ENCODE measurements at regions not wholly inside any gene's neighbourhood (a gene's known extent, or its start where the extent isn't known, plus 50 kb on each side); places are given as distances from the start of the nearest gene placed in this dataset.

- no peak for DNase-seq (ENCODE audit: low spot score)
- no peaks in the 10 kb centered on the region for H3K27me3 ChIP-seq (replicated peaks; ENCODE audit: insufficient read depth, low read depth, low read length, poor library complexity)
- TF ChIP-seq EZH2 (IDR thresholded peaks at IDR 0.05; ENCODE audit: borderline replicate concordance, low read depth, low read length, poor library complexity, severe bottlenecking) (no peak), CTCF (conservative IDR thresholded peaks at IDR 0.05; ENCODE audit: low read depth, low read length) (no peak)
- no peaks in the 10 kb centered on the region for H3K4me1 ChIP-seq (ENCODE audit: insufficient read depth, low read length, poor library complexity, severe bottlenecking)
- no TSS peak for BruUV-seq (replicated peaks)
- no peak overlapping the region for H3K27ac ChIP-seq (ENCODE audit: low read depth, low read length, poor library complexity, severe bottlenecking)
- no peak overlapping the region for H3K4me3 ChIP-seq (ENCODE audit: low read depth, low read length, poor library complexity, severe bottlenecking)
- intact Hi-C loops (cut with micrococcal nuclease; ENCODE audit: unreplicated experiment) = no loop called here
- ChIA-PET POLR2A (ENCODE audit: low non-redundant PET) (no interaction called here), CTCF (no interaction called here)
- no peaks in the 10 kb centered on the region for H3K36me3 ChIP-seq (ENCODE audit: insufficient read depth, low read length, poor library complexity, severe bottlenecking)
- H3K9me3 ChIP-seq (ENCODE audit: low read depth, low read length, poor library complexity, severe bottlenecking) = no peaks in the 10 kb centered on the region
Observed at GRCh38 chr18:28382215-28382879, 205.4 kb upstream of the CDH2 start.

GRCh38 chr18:28372186-28372585 is 195.3 kb upstream of the CDH2 start:
- no peak for DNase-seq (ENCODE audit: low spot score)
- no peak overlapping the region for H3K27ac ChIP-seq (ENCODE audit: low read depth, low read length, poor library complexity, severe bottlenecking)
- no peak for TF ChIP-seq CTCF (conservative IDR thresholded peaks at IDR 0.05; ENCODE audit: low read depth, low read length)
- no peak for TF ChIP-seq EZH2 (IDR thresholded peaks at IDR 0.05; ENCODE audit: borderline replicate concordance, low read depth, low read length, poor library complexity, severe bottlenecking)
- ChIA-PET POLR2A (ENCODE audit: low non-redundant PET) (no interaction called here), CTCF (no interaction called here)
- no TSS peak for BruUV-seq (replicated peaks)
- no peaks in the 10 kb centered on the region for H3K36me3 ChIP-seq (ENCODE audit: insufficient read depth, low read length, poor library complexity, severe bottlenecking)
- intact Hi-C loops (cut with micrococcal nuclease; ENCODE audit: unreplicated experiment) = no loop called here
- no peaks in the 10 kb centered on the region for H3K4me1 ChIP-seq (ENCODE audit: insufficient read depth, low read length, poor library complexity, severe bottlenecking)
- no peaks in the 10 kb centered on the region for H3K9me3 ChIP-seq (ENCODE audit: low read depth, low read length, poor library complexity, severe bottlenecking)
- no peaks in the 10 kb centered on the region for H3K27me3 ChIP-seq (replicated peaks; ENCODE audit: insufficient read depth, low read depth, low read length, poor library complexity)
- H3K4me3 ChIP-seq (ENCODE audit: low read depth, low read length, poor library complexity, severe bottlenecking) = no peak overlapping the region

- TF ChIP-seq EZH2 (IDR thresholded peaks at IDR 0.05; ENCODE audit: borderline replicate concordance, low read depth, low read length, poor library complexity, severe bottlenecking) (no peak), CTCF (conservative IDR thresholded peaks at IDR 0.05; ENCODE audit: low read depth, low read length) (no peak)
- BruUV-seq (replicated peaks) = no TSS peak
- CTCF ChIA-PET = no interaction called here
Observed at GRCh38 chr18:28366676-28367075, 189.7 kb upstream of the CDH2 start.

More at GRCh38 chr18:28366676-28367075, 189.7 kb upstream of the CDH2 start:
- Histone ChIP-seq H3K9me3 (ENCODE audit: low read depth, low read length, poor library complexity, severe bottlenecking) (no peaks in the 10 kb centered on the region), H3K4me3 (ENCODE audit: low read depth, low read length, poor library complexity, severe bottlenecking) (no peak overlapping the region), H3K27me3 (replicated peaks; ENCODE audit: insufficient read depth, low read depth, low read length, poor library complexity) (no peaks in the 10 kb centered on the region), H3K36me3 (ENCODE audit: insufficient read depth, low read length, poor library complexity, severe bottlenecking) (no peaks in the 10 kb centered on the region), H3K4me1 (ENCODE audit: insufficient read depth, low read length, poor library complexity, severe bottlenecking) (no peaks in the 10 kb centered on the region), H3K27ac (ENCODE audit: low read depth, low read length, poor library complexity, severe bottlenecking) (no peak overlapping the region)
- intact Hi-C loops (cut with micrococcal nuclease; ENCODE audit: unreplicated experiment) = no loop called here
- DNase-seq (ENCODE audit: low spot score) = no peak
- POLR2A ChIA-PET (ENCODE audit: low non-redundant PET) = no interaction called here

Data from A673 (cell line).